22Rv1 (cell line): ENCODE measurements at regions not wholly inside any gene's neighbourhood (a gene's known extent, or its start where the extent isn't known, plus 50 kb on each side); places are given as distances from the start of the nearest gene placed in this dataset.

Experiments
- H3K27ac ChIP-seq: fragments of 450-650 bp; 2 replicates; pipeline ENCODE4 v1.5.1; 2017
- CTCF ChIP-seq: fragments of 450-650 bp; IDR thresholded peaks from 2 replicates; pipeline ENCODE4 v1.5.1; 2017; ENCODE audit warnings: mild to moderate bottlenecking
- ZFX ChIP-seq: fragments of 450-650 bp; IDR thresholded peaks from 2 replicates; pipeline ENCODE4 v1.6.1; 2017; ENCODE audit warnings: antibody characterized with exemption, borderline replicate concordance

- H3K27ac ChIP-seq: no peak overlapping the region
- no peak for TF ChIP-seq ZFX
- TF ChIP-seq CTCF: no peak
Measured at GRCh38 chr16:85360323-85361277, 248.3 kb upstream of the CIBAR2 start.

- TF ChIP-seq ZFX (no peak), CTCF (no peak)
- H3K27ac ChIP-seq: no peak overlapping the region
Measured at GRCh38 chr16:85361441-85362118, 249.3 kb upstream of the CIBAR2 start.

- TF ChIP-seq ZFX (no peak), CTCF (no peak)
- H3K27ac ChIP-seq: no peak overlapping the region
Measured at GRCh38 chr16:85362443-85362842, 250.2 kb upstream of the CIBAR2 start.

GRCh38 chr16:85363427-85363826 lies 249.7 kb upstream of the GSE1 start:
- TF ChIP-seq ZFX: no peak
- TF ChIP-seq CTCF: no peak
- H3K27ac ChIP-seq: no peak overlapping the region

- no peak overlapping the region for H3K27ac ChIP-seq
- no peak for TF ChIP-seq CTCF
- no peak for TF ChIP-seq ZFX
Measured at GRCh38 chr16:85363881-85364280, 249.2 kb upstream of the GSE1 start.

GRCh38 chr16:85364323-85365040 lies 248.6 kb upstream of the GSE1 start:
- H3K27ac ChIP-seq: no peak overlapping the region
- TF ChIP-seq ZFX (no peak), CTCF (no peak)
